Epithelial cell of prostate (primary cell): ENCODE measurements at regions not wholly inside any gene's neighbourhood (a gene's known extent, or its start where the extent isn't known, plus 50 kb on each side); places are given as distances from the start of the nearest gene placed in this dataset.
"Not testable (repeated sequence)": the region's sequence is repeated elsewhere in the genome, so short reads cannot be mapped to it uniquely, and the experiment has no call there.

Source experiments
- DNase-seq: peaks from one replicate; pipeline ENCODE4 v3.0.0-alpha.2; 2011; ENCODE audit warnings: low read depth, low spot score
- H3K27ac ChIP-seq: fragments of 450-650 bp; 2 replicates; pipeline ENCODE4 v1.5.1; 2017; ENCODE audit warnings: mild to moderate bottlenecking

DNA sequence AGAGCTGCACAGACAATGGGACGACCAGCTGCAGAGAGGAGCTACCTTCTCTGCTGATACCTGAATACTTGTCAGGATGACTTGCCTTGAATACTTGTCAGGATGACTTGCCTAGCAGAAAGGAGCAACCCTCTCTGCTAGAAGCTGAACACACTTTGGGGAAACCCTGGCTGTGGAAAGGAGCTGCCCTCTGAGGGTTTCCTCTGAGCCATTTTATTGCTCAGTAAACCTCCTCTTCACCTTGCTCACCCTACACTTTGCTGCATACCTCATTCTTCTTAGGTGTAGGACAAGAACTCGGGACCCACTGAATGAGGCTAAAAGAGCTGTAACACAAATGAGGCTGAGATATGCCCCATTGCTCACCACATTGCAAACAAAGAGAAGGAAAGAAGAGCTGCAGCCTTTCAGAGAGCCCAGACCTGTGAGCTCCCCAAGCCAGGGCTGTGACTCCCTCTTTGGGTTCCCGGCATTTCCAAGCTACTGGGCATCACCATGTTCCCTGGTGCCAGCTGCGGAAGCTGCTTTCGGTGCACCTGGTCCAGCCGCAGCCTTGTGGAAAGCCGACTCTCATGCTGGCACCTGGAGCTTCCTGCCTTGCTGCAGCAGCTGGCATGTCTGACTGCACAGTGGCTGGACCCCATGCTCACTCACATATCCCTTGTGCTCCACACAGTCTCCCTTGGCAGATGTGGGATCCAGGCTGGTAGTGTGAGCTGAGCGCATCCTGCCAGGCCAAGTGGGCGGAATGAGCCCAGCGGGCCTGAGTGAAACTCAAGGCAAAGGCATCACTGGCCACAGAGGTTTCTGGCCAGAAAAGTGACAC, 106.7 kb upstream of the AHI1 start:
- no peak overlapping the region for H3K27ac ChIP-seq
- DNase-seq, result no peak

DNA sequence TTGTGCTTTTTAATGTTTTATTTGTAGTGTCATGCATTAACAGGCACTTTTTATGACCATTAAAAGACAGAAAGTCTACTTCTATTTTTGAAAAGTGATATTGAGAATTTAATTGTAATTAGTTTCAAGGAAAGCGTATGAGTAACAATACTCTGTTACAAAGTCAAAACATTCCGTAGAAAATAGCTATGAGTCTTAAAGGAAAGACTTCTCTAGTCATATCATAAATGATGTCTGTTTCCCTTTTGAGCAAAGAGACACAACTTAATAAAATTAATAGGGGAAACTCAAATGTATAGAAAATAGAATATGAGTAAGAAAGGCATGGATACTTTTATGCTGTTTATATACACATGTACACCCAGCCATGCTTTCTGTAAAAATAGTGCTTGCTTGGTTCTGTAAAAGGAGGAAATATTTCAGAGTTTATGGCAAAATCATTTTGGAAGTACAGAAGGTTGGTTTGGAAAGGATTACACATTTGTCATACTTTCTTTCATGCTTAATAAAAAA, 107.8 kb upstream of the AHI1 start:
- no peak for DNase-seq
- no peak overlapping the region for H3K27ac ChIP-seq

DNA sequence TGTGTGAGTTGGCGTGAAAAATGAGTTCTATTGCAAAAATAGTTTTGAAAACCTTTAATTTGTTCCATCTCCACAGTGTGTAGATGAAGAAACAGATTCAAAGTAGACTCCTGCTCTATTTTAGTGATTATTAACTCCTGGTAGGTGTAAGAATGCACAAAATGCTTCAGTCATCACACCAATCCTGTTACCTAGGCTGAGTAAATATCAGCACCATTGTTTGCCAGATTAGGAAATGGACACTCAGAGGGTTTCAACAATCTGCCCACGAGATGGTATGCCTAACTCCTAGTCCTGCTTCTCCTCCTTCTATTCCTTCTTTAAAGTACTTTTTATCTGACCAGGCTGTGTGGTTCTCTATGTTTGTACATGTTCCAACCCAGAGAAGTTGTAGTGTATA, 108.9 kb upstream of the AHI1 start:
- H3K27ac ChIP-seq, result no peak overlapping the region
- DNase-seq, result no peak

DNA sequence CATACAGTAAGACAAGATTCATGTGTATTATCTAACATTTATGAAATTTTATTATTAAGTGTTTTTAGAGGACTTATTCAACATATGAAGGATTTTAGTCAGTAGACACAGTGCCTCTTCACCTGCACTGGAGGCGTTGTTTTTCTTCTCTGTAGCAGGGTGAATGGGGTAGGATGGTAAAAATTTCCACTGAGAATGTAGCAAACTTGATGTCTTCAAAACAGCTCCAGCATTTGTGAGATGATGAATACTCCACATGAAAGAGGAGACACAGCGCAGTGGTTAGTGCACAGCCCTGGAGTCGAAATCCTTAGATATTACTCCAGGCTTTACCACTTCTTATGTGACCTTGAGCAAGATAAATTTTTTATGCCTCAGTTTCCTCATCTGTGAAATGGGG, 110.5 kb upstream of the AHI1 start:
- DNase-seq, result no peak
- H3K27ac ChIP-seq, result no peak overlapping the region

DNA sequence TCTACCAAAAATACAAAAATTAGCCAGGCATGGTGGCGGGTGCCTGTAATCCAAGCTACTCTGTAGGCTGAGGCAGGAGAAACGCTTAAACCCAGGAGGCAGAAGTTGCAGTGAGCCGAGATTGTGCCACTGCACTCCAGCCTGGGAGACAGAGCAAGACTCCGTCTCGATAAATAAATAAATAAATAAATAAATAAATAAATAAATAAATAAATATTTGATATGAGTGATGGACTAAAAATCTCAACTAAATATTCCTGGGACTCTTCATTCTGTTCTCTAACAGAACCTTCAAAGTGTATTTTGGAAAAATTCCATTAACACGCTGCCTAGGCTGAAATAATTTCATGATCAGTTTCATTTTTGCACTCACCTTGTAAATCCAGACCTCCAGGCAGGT, 112.7 kb upstream of the AHI1 start:
- not testable (repeated sequence) for DNase-seq, H3K27ac ChIP-seq

DNA sequence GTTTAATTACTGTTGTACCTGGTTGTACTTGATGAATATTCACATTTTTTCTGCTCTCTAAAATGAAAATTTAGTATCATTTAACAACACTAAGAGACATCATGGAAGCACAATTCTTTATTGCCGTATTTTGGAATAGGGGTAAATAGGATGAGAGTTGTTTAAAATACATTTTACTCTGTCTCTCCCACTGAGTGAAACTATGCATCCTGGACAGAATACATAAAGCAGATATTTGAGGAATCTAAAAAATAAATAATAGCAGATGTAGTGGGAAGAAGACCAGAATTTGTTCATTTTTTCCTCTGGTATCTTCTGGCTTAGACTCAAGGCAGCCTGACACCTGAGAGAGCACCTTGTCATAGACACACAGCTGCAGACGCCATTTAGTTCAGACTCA, 119.1 kb upstream of the AHI1 start:
- DNase-seq, result no peak
- no peak overlapping the region for H3K27ac ChIP-seq

DNA sequence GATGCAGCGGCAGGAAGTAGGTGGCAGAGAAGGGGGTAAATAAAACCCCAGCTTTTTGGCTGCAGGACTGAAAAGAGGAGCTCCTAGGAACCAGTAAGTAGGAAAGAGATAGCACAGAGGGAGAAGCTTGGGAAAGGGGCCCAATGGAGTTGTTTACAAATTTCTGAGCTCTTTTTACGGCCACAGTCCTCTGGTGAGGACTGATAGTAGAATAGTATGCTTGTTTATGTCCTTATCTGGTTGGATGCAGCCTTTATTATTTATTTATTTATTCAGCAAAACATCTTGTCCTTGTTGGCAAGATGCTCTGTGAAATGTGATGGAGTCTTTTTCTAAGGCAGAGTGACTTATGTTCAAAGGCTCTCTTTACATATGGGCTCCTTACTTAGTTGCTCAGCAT, 119.7 kb upstream of the AHI1 start:
- DNase-seq, result no peak
- no peak overlapping the region for H3K27ac ChIP-seq

DNA sequence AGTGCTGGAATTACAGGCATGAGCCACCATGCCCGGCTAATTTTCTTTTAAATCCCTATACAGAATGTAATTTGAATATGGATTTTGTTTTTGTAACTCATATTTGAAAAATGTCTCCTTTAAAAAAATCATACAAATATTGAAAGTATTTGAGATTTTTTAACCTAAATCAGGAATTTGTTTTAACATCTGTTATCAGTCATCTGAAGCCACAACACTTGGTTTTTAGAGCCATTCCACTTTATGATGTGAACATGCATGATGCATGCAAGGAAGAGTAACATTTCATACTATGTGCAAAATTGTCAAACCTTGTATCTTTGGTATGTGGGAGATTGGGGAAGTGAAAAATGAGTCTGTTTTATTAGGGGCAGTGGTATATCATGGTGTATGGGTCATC, 124.5 kb upstream of the AHI1 start:
- DNase-seq, result no peak
- no peak overlapping the region for H3K27ac ChIP-seq

DNA sequence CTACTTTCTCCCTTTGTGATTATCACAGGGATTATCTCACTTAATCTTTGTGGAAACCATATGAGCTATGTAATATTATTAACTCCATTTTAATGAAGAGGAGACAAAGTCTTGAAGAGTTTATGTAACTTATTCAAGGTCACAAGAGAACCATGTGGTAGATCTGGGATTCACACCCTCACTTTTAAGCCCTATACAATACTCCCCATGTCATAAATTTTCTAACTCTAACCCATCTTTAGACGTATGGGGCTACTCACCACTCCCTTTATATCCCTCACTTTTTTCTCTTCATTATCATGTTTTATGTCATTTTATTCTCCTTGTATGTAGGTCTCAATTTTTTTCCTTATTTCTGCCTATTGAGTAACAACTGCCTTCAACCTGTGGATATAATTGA, 126.4 kb upstream of the AHI1 start:
- no peak overlapping the region for H3K27ac ChIP-seq
- no peak for DNase-seq

DNA sequence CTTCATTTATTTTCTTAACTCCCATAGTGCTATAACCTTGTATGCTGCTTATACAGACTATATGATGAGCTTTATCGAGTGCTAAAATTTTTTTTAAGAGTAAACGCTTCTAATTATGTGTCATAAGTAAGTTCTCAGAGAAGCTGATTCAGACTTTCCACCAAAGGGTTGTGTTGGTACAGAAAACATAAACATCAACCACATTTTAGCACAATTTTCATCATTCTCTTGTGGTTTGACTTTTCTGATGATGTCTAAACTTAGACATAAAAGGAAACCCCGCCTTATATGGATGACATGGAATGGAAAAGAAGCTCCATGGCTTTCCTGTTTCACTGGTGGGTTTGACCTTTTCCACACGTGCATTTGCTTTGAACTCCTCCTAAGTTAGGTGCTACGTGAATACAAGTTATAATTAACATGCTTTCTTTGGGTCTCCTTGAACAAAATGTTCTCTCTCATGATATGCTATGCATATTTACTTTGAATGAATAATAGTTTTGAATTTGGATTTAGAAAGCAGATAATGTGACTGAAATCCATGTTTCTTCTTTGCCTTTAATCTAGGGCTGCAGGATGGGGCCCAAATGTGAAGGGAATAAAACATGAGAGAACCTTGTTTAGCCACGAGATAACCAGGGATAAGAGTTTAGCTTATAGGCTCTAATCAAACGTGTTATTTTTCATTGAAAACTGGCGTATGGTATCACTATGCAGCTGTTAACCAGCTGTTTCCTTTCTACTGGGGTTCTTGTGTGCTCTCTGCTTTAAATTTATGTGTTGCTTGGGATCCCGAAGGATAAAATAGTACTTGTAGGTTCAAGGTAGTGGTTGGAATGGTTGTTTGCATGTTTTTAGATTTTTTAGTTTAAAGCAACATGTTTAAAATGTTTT, 127.1 kb upstream of the AHI1 start:
- no peak overlapping the region for H3K27ac ChIP-seq
- DNase-seq, result no peak

DNA sequence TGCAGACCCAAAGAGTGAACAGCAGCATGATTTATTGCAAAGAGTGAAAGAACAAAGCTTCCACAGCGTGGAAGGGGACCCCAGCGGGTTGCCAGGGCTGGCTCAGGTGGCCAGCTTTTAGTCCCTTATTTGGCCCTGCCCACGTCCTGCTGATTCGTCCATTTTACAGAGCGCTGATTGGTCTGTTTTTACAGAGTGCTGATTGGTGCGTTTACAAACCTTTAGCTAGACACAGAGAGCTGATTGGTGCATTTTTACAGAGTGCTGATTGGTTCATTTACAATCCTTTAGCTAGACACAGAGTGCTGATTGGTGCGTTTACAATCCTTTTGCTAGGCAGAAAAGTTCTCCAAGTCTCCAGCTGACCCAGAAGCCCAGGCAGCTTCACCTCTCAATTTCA, 128.5 kb upstream of the AHI1 start:
- DNase-seq, result not testable (repeated sequence)

DNA sequence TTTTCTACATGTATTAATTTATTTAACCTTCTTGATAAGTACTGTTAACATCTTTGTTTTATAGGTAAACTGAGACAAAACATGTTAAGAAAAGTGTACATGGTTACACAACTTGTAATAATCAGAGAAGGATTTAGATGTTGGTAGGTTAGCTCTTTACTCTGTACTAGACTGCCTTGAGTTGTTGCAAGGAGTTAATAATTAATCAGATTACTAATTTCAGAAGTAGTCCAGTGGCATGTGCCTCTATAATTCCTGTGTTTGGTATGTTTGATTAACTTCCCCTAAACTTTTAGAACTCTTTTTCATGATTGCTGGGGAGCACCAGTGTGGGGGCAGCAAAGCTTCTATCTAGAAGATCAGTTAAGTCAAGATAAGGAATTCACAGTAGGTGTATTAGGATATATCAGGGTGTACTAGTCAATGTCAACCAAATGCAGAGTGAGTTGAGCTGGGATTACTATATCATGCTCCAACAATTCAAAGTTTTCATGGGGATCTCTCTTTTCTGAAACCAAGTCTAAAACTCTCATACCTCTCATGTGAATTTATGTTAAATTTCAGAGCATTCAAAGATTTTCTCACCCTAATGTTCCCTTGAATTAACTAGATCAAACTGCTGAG, 129.7 kb upstream of the AHI1 start:
- no peak for DNase-seq
- no peak overlapping the region for H3K27ac ChIP-seq

More for the DNA sequence above, 128.5 kb upstream of the AHI1 start:
- not testable (repeated sequence) for H3K27ac ChIP-seq

DNA sequence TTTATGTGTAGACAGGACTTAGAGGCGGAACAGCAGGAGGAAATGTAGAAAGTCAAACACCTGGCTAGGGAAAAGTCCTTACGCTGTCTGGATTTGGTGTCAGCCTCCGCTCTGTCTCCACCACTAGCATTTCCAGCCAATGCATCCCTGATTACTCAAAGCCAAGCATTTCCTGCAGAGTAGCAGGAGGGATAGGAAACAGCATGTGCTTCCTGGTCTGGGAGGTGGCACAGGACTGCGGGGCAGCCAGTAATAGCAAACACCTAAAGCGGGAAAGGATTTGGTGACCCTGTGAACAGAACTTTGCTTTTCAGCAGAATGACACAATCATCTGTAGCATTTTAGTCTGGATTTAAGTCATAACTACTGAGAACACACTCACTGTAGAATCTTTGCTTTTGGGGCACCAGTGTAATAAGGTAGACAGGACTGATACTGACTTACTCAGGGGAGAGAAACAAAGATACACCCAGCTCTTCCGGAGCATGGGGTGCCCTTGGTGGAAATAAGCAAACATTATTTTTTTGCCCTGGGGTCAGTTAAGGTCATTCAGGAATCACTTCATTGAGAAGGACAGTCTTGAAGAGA, 133.3 kb upstream of the AHI1 start:
- no peak for DNase-seq
- no peak overlapping the region for H3K27ac ChIP-seq

DNA sequence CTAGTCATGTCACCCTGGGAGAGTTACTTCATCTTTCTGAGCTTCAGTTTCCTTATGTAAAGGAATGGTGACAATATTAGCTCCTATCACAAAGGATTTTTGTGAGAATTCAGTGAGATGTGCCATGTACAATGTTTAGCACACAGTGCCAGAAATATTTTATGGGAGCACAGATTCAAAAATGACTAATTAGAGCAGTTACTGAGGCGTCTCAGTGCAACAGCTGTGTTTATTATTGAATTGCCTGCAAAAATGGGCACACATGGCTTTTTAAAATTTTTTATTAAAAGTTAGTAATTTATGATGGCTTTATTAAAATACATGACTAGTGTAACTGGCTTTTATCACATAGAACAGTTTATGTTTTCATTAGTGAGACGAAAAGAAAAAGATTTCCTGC, 134.3 kb upstream of the AHI1 start:
- no peak overlapping the region for H3K27ac ChIP-seq
- DNase-seq, result no peak

DNA sequence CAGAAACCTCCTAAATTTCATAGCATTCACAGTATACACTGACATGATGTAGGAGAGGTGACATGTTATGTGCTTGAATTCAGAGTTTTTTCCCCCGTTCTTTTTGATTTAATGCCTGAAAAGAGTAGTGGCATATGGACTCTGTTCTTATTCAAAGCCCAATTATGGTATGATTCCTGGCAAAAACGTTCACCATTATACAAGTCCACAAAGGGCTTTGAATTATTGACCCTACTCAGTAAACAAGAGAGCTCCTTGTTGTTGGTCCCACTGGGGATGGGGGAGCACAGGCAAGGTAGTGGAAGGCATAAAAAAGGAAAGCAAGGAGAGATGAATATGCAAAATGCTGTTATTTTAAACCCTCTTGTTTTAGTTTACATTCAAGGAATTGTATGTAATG, 136.0 kb upstream of the AHI1 start:
- no peak overlapping the region for H3K27ac ChIP-seq
- no peak for DNase-seq

DNA sequence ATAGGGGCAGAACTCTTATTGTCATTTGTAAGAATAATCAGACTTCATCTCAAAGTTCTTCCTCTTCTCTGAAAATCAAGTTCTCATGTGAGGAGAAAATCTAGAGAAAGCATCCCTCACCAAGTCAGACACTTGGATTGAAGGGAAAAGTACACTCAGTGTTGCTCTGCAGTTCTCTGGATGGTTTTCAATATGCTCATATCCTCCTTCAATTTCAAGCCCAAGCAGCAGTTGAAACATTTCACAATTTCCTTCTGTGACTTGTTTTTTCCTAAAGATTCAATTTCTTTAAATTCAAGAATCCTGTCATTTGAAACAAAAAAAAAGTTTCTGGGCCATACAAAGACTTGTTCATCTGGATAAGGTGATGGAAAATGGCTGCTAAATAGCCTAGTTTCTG, 140.2 kb upstream of the AHI1 start:
- H3K27ac ChIP-seq, result no peak overlapping the region
- DNase-seq, result no peak

DNA sequence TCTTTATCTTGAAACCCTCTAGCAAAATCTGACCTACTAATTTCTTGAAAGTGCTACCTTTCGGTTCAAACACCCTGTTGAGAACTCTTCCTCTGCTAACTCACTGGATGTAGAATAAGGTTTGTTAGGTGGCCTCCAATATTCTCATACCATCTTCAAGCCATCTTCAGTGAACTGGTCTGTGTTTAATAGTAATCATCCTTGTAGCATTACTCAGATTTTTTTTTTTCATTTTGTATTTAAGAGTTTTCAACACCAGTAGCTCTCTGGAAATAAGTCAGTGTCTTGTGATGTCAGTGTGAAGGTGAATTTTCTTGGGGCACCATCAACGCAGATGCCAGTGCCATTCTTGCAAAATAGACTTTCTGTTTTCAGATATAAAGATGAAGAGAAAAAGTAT, 140.6 kb upstream of the AHI1 start:
- no peak overlapping the region for H3K27ac ChIP-seq
- no peak for DNase-seq

DNA sequence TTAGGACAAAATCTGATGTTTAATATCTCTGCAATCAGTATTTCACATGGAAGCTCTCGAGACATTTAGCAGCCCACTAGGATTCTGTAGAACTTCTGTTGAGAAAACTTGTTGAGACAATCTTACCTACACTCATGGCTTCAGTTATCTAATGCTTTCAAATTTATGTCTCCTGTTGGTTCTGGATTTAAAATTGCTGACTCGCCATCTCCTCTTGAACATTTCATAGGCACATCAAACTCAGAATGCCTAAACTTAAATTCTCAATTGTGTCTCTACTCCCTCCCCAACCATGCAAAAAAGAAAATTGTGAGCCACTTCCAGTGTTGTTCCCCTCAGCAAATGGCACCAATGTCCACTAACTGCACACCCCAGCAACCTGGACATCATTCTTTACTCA, 142.5 kb upstream of the AHI1 start:
- H3K27ac ChIP-seq, result no peak overlapping the region
- no peak for DNase-seq

DNA sequence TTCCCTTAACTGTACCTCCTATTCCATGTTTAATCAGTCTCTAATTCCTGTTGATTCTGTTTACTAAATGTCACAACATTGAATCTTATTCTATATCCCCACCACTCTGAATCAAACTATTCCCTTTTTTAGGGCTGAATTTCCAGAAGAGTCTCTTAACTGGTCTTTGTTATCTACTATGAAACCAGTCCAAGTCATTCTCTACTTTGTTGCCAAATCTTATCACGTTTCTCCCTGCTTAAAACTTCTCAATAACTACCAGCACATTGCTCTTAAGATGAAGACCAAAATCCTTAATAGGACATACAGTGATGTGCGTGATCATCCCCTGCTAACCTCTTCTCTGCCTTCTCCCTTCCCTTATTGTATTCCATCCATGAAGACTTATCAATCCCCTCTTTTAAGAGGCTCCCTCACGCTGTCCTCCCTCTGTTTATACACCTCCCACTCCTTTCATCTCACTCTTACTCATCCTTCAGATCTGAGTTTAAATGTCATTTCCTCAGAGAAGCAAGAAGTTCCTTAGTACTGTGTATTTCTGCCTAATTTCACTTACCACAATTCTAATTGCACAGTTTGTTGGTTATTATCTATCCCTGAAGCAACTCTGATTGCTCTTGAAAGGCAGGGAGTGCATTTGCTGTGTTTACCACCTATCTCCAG, 143.0 kb upstream of the AHI1 start:
- no peak for DNase-seq
- H3K27ac ChIP-seq, result no peak overlapping the region

DNA sequence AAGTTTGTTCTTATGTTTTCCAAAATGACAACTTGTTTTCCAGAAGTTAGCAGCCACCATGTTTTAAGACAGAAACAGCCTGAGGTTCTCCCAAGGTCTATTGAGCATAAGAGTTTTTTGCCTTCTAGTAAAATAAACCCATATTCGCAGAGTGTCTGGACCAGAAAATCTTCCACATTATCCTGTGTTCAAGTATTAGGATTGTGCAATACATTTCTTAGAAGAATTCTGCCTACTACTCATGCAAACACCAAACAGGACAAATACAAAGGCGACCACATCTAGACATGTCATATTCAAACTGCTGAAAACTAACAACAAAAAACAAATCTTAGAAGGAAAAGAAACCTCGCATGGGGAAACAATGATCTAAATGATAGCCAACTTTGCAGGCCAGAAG, 145.4 kb upstream of the AHI1 start:
- DNase-seq, result no peak

More for the DNA sequence above, 145.4 kb upstream of the AHI1 start:
- no peak overlapping the region for H3K27ac ChIP-seq
